Smooth muscle cell (in vitro differentiated cells): ENCODE measurements at regions not wholly inside any gene's neighbourhood (a gene's known extent, or its start where the extent isn't known, plus 50 kb on each side); places are given as distances from the start of the nearest gene placed in this dataset.
A peak's percentile ranks its signal among the peaks of the same experiment; 100 is the strongest.

Source experiments
- DNase-seq: peaks from one replicate; lab custom pipeline; 2025; ENCODE audit not compliant: unreplicated experiment; lab: John Stamatoyannopoulos, UW
- H2AFZ ChIP-seq: fragments of 200-600 bp; sonication (generic); 2 replicates; pipeline ENCODE4 v1.6.0; 2016; ENCODE audit warnings: antibody characterized with exemption, low read depth, mild to moderate bottlenecking
- H3F3A ChIP-seq: fragments of 200-600 bp; sonication (generic); 2 replicates; pipeline ENCODE4 v1.6.0; 2017; ENCODE audit warnings: antibody characterized with exemption, low read depth
- H3K27ac ChIP-seq: fragments of 200-600 bp; sonication (generic); 2 replicates; pipeline ENCODE4 v1.5.1; 2016; ENCODE audit warnings: low read depth, mild to moderate bottlenecking
- H3K27me3 ChIP-seq: fragments of 200-600 bp; sonication (generic); 2 replicates; pipeline ENCODE4 v1.6.1; 2016; ENCODE audit warnings: low read depth, mild to moderate bottlenecking
- H3K36me3 ChIP-seq: fragments of 200-600 bp; sonication (generic); 2 replicates; pipeline ENCODE4 v1.5.1; 2016; ENCODE audit warnings: low read depth
- H3K4me1 ChIP-seq: fragments of 200-600 bp; sonication (generic); 2 replicates; pipeline ENCODE4 v1.5.1; 2016; ENCODE audit warnings: low read depth
- H3K4me2 ChIP-seq: fragments of 200-600 bp; sonication (generic); 2 replicates; pipeline ENCODE4 v1.6.0; 2016; ENCODE audit warnings: mild to moderate bottlenecking
- H3K4me3 ChIP-seq: fragments of 200-600 bp; sonication (generic); 2 replicates; pipeline ENCODE4 v1.5.1; 2016; ENCODE audit warnings: mild to moderate bottlenecking
- H3K79me2 ChIP-seq: fragments of 200-600 bp; sonication (generic); 2 replicates; pipeline ENCODE4 v1.6.0; 2016; ENCODE audit warnings: low read depth, mild to moderate bottlenecking
- H3K9ac ChIP-seq: fragments of 200-600 bp; sonication (generic); 2 replicates; pipeline ENCODE4 v1.6.0; 2016; ENCODE audit warnings: low read depth
- H3K9me3 ChIP-seq: fragments of 200-600 bp; sonication (generic); replicated peaks from 2 replicates; pipeline ENCODE4 v1.5.1; 2016; ENCODE audit warnings: low read depth
- H4K20me1 ChIP-seq: fragments of 200-600 bp; sonication (generic); 2 replicates; pipeline ENCODE4 v1.6.0; 2016; ENCODE audit warnings: low read depth
- CTCF ChIP-seq: fragments of 200-600 bp; sonication (generic); IDR thresholded peaks from 2 replicates; pipeline ENCODE4 v1.5.1; 2017; ENCODE audit warnings: borderline replicate concordance, mild to moderate bottlenecking, antibody characterized with exemption; ENCODE audit not compliant: insufficient read depth, poor library complexity, severe bottlenecking
- WGBS: methylation state at CpG from one replicate; pipeline ENCODE4 v1.1.7; 2016; ENCODE audit warnings: low lambda C conversion rate; 5-methylcytosine and 5-hydroxymethylcytosine counted together

- no peak overlapping the region for H3K9ac ChIP-seq
- no peak overlapping the region for H2AFZ ChIP-seq
- TF ChIP-seq CTCF, result no peak
- H3K4me3 ChIP-seq, result no peak overlapping the region
- DNase-seq, result no peak
- H4K20me1 ChIP-seq, result no peaks in the 10 kb centered on the region
- 94% methylated on average over 2 of the region's 2 CpGs for WGBS
- H3K36me3 ChIP-seq, result no peaks in the 10 kb centered on the region
- no peaks in the 10 kb centered on the region for H3K79me2 ChIP-seq
- no peak overlapping the region for H3K27ac ChIP-seq
- no peak overlapping the region for H3K4me2 ChIP-seq
- no peaks in the 10 kb centered on the region for H3K27me3 ChIP-seq
- peaks cover 19% of the 10 kb centered on the region for H3K4me1 ChIP-seq
- H3K9me3 ChIP-seq, result no peaks in the 10 kb centered on the region
- H3F3A ChIP-seq, result peaks cover 3% of the 10 kb centered on the region
Measured at GRCh38 chr3:30341079-30341478, 265.3 kb upstream of the TGFBR2 start.

- H3K9ac ChIP-seq, result peak overlapping the region; percentile 32
- H3K27ac ChIP-seq, result peak overlapping the region; percentile 91
- no peaks in the 10 kb centered on the region for H3K27me3 ChIP-seq
- H3K9me3 ChIP-seq, result no peaks in the 10 kb centered on the region
- H3K36me3 ChIP-seq, result no peaks in the 10 kb centered on the region
- peaks cover 22% of the 10 kb centered on the region for H3K4me1 ChIP-seq
- H3F3A ChIP-seq, result peaks cover 3% of the 10 kb centered on the region
- H3K79me2 ChIP-seq, result no peaks in the 10 kb centered on the region
- H2AFZ ChIP-seq, result no peak overlapping the region
- no peak for DNase-seq
- peak overlapping the region; percentile 50 for H3K4me2 ChIP-seq
- 98% methylated on average over 1 of the region's 1 CpG for WGBS
- no peak for TF ChIP-seq CTCF
- H3K4me3 ChIP-seq, result no peak overlapping the region
- no peaks in the 10 kb centered on the region for H4K20me1 ChIP-seq
Measured at GRCh38 chr3:30341851-30342250, 264.6 kb upstream of the TGFBR2 start.

DNA sequence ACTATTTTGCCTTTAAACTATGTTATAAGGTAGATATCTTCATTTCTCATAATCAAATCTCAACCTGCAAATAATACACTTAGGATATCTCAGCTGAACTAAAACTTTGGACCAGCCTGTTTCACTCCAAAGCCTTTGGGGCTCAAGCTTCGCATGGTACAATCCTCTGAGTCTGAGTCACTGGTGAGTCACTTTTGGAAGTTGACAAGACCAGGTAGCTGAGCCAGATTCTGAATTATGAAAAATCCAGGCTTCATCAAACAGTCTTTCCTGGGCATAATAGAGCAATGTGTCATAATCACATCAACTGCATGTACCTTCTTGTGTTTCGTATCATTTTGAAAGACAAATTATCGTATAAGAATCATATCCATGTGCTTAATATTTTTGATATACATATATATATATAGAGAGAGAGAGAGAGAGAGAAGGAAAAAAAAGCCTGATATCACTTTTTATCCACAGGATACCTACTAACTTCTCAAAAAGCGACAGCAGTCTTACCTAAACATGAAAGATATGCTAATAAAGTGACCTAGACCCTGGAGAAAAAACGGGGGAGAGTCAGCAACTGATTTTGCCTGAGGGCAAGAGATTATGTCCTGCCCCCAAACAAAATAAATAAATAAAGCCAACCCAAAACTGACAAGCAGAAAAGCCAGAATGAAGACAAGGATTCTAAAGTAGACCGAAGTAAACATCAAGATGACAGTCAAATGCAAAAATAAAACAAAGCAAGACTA, 263.9 kb upstream of the TGFBR2 start:
- H3K4me2 ChIP-seq, result peak overlapping the region; percentile 50
- peaks cover 3% of the 10 kb centered on the region for H3F3A ChIP-seq
- H4K20me1 ChIP-seq, result no peaks in the 10 kb centered on the region
- peaks cover 24% of the 10 kb centered on the region for H3K4me1 ChIP-seq
- TF ChIP-seq CTCF, result no peak
- peak overlapping the region; percentile 91 for H3K27ac ChIP-seq
- no peak for DNase-seq
- no peaks in the 10 kb centered on the region for H3K36me3 ChIP-seq
- 36% methylated on average over 6 of the region's 6 CpGs for WGBS
- no peak overlapping the region for H2AFZ ChIP-seq
- peak overlapping the region; percentile 50 for H3K9ac ChIP-seq
- H3K9me3 ChIP-seq, result no peaks in the 10 kb centered on the region
- no peaks in the 10 kb centered on the region for H3K79me2 ChIP-seq
- no peak overlapping the region for H3K4me3 ChIP-seq
- no peaks in the 10 kb centered on the region for H3K27me3 ChIP-seq
